GM12875 (cell line): ENCODE measurements at regions not wholly inside any gene's neighbourhood (a gene's known extent, or its start where the extent isn't known, plus 50 kb on each side); places are given as distances from the start of the nearest gene placed in this dataset.

Source experiments
- H3K4me3 ChIP-seq: one replicate; pipeline ENCODE4 v1.5.1; 2011; ENCODE audit warnings: low read depth, low read length, control low read depth
- TF ChIP-seq, protein P1 (sequence below): IDR thresholded peaks from 2 replicates; pipeline ENCODE4 v1.5.1; 2011; ENCODE audit warnings: low read depth, mild to moderate bottlenecking, control low read depth, inconsistent platforms, low read length, moderate library complexity, borderline replicate concordance; ENCODE audit not compliant: insufficient read depth

DNA sequence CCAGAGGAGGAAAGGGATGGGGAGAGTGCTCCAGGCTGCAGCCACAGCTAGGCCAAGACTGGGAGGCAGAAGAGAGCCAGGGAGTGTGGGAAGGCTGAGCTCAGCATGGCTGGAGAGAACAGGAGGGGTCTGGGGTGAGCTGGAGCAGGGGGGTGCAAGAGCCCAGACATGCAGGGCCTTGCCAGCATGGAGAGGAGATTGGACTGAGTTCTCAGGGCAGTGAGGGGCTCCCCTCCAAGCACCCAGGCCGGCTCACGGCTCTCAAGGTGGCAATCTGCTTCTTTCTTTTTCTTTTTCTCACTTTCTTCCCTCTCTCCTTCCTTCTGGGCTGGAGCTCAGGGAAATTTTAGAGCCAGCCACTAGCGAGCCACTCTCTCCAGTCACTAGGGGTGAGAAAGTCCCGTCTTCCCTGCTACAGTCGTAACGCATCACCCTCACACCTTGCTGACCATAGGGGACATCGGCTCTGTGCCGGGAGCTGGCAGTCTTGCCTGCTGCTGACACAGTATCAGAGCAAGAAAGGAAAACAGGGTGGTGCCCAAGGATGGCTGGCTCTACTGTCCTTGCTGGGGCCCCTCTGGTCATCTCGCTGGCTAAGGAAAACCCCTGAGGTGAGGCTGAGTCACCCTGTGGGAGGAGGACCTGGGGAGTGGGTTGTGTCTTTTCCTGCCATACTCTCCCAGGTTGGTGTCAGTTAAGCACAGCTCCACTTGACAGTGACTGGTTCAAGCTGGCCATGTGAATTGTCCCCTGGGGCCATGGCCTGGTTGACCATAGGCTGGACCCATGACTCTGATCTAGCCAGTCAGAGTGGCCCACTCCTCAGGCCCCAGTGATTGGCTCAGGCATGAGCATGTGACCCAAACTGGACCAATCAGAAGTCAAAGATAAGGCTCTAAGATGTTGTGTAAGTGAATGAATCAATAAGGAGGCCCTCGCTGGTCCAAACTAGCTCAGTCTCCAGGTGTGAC is 135.1 kb upstream of the PMEPA1 start:
- TF ChIP-seq, protein P1, sequence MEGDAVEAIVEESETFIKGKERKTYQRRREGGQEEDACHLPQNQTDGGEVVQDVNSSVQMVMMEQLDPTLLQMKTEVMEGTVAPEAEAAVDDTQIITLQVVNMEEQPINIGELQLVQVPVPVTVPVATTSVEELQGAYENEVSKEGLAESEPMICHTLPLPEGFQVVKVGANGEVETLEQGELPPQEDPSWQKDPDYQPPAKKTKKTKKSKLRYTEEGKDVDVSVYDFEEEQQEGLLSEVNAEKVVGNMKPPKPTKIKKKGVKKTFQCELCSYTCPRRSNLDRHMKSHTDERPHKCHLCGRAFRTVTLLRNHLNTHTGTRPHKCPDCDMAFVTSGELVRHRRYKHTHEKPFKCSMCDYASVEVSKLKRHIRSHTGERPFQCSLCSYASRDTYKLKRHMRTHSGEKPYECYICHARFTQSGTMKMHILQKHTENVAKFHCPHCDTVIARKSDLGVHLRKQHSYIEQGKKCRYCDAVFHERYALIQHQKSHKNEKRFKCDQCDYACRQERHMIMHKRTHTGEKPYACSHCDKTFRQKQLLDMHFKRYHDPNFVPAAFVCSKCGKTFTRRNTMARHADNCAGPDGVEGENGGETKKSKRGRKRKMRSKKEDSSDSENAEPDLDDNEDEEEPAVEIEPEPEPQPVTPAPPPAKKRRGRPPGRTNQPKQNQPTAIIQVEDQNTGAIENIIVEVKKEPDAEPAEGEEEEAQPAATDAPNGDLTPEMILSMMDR, result no peak
- no peak overlapping the region for H3K4me3 ChIP-seq

DNA sequence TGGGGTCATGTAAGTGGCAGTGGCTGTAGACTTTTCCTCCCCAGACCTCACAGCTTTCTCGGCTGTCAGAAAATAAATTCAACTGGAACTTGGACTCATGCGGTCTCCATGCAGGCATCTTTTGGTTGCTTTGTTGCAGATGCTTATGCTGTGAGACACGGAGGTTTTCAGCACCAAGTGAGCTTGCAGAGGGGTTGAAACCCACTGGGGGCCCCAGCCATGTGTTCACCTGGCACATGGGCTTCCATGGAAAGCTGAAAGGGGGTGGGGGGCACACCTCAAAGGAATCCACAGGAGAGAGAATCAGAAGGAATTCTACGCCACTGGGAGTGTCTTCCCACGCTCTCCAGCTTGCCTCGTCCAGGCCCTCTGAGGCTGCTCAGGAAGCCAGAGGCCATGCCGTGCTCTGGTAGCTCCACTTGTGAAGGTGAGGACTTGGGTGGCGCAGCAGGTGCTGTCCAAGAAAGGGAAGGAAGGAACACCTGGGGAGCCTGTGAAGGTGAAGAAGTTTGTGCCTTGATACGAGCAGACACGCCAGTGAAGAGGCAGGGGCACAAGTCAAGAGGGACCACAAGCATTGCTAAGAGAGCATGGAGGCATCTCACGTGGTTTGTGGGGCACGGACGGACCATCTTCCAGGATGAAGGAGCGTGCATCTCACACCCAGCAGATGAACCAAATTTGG is 134.3 kb upstream of the PMEPA1 start:
- no peak overlapping the region for H3K4me3 ChIP-seq
- TF ChIP-seq, protein P1, result no peak

DNA sequence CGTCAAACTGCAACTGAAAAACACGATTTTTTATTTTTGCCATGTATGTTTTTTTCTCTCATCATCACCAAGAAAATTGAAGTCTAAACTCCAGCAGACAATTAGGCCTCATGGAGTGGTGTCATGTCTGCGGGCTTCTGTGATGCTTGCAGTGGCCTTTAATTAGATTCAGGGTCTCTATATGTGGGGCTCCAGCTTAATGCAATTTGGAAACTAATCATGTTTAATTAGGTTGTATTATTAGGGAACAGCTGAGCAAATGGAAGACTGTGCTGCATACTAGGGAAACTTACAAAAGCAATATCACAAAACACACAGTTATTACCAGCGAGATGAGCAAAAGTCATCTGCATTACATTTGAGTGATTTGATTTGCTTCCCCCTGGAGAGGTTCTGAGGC is 132.9 kb upstream of the PMEPA1 start:
- H3K4me3 ChIP-seq, result no peak overlapping the region
- TF ChIP-seq, protein P1, result no peak

DNA sequence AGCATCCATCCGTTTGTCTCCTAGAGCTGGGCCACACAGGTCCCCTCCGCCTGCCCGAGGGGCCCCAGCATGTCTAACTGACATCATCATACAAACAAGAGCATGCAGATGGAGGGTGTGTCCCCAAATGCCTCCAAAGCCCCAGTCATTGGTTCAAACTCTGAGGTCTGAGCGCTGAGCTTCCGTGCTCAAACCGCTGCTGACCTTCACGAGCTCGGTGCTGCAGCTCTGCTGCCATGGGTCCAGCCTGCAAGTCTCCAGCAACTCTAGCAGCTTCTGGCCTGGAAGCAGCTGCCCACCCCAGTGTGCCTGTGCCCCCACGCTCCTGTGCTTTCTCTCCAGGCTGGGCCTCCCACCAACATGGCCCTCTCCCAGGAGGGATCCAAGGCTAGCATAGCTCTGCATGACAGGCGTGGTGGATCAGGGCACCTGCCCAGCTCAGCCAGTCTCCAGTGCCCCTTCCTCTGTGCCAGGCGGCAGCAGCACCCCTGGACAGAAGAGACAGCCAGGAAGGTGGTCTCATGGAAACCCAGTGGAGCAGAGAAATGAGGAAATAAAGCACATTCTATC is 131.6 kb upstream of the PMEPA1 start:
- H3K4me3 ChIP-seq, result no peak overlapping the region
- TF ChIP-seq, protein P1, result no peak

DNA sequence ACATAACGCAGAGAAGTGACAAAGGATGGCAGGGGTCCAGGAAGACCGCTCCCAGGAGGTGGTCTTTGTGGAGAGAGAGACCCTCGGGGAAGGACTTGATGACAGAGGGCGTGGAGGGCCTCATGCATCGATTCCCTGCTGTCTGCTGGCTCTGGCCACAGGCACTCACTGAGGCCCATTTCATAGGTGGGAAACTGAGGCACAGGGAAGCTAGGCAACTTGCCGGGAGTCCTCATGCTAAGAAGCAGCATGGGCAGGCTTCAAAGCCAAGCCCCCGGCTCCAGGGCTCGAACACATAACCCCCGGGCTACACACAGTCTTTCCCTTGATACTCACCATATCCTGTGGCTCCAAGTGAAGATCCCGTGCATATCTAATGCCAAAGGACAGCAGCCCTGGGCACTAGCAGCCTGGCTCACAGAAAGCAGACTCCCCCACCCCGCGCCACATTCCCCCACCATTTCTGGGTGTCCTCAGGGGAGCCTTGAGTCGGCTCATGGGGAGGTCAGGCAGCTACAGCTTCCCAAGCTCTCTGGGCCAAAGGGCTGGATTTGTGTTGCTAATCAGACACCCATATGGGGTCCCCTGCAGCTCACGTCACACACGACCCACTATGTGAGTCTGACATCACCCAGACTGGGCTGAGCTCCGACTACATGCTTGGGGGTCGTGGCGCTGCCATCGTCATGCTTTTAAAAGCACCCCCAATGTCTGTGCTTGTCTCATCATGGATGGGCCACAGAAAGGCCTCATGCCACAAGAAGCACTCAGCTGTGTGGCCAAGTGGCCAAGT is 130.9 kb upstream of the PMEPA1 start:
- TF ChIP-seq, protein P1, result no peak

GRCh38 chr20:57840066-57840465 is 130.3 kb upstream of the PMEPA1 start:
- no peak overlapping the region for H3K4me3 ChIP-seq
- TF ChIP-seq, protein P1, result no peak

More for the DNA sequence above, 130.9 kb upstream of the PMEPA1 start:
- H3K4me3 ChIP-seq, result no peak overlapping the region
